GM13976 (cell line): ENCODE measurements at regions not wholly inside any gene's neighbourhood (a gene's known extent, or its start where the extent isn't known, plus 50 kb on each side); places are given as distances from the start of the nearest gene placed in this dataset.

ENCODE experiments used
- DNase-seq: peaks from one replicate; pipeline ENCODE4 v3.0.0; 2012; ENCODE audit warnings: low spot score
- CTCF ChIP-seq: IDR thresholded peaks from 2 replicates; pipeline ENCODE4 v1.5.1; 2012; ENCODE audit warnings: borderline replicate concordance, mild to moderate bottlenecking; ENCODE audit not compliant: insufficient read depth; ENCODE audit errors: extremely low read depth, missing control alignments, control extremely low read depth
- in situ Hi-C: fragments of 300-500 bp; cut with MboI; formaldehyde crosslinking; loops from one replicate; pipeline ENCODE4 v1.12.0; 2022; ENCODE audit warnings: low sequenced_read_pairs, mixed read lengths, inconsistent platforms; ENCODE audit not compliant: unreplicated experiment

GRCh38 chr2:104332731-104333130 is 521.2 kb upstream of the POU3F3 start:
- no peak for DNase-seq

GRCh38 chr2:104337869-104338268 is 516.0 kb upstream of the POU3F3 start:
- no peak for DNase-seq
- in situ Hi-C loops = no loop called here
- TF ChIP-seq CTCF = no peak

More at GRCh38 chr2:104332731-104333130, 521.2 kb upstream of the POU3F3 start:
- in situ Hi-C loops = no loop called here
- no peak for TF ChIP-seq CTCF

GRCh38 chr2:104340162-104340561 is 513.8 kb upstream of the POU3F3 start:
- DNase-seq = no peak
- in situ Hi-C loops = no loop called here
- no peak for TF ChIP-seq CTCF

GRCh38 chr2:104340879-104341828 is 512.8 kb upstream of the POU3F3 start:
- in situ Hi-C loops = no loop called here
- TF ChIP-seq CTCF = no peak
- DNase-seq = no peak

- no peak for TF ChIP-seq CTCF
- no peak for DNase-seq
- in situ Hi-C loops = no loop called here
These were observed 509.6 kb upstream of the POU3F3 start for GRCh38 chr2:104344306-104344705.

GRCh38 chr2:104344985-104345384 is 508.9 kb upstream of the POU3F3 start:
- no peak for TF ChIP-seq CTCF
- DNase-seq = no peak
- in situ Hi-C loops = no loop called here
